Mesodermal cell (in vitro differentiated cells): ENCODE measurements at regions not wholly inside any gene's neighbourhood (a gene's known extent, or its start where the extent isn't known, plus 50 kb on each side); places are given as distances from the start of the nearest gene placed in this dataset.

Experiments
- H3K27ac ChIP-seq: 2 replicates; pipeline ENCODE4 v1.7.0; 2013; ENCODE audit warnings: mild to moderate bottlenecking, low read depth, low read length, moderate library complexity; ENCODE audit not compliant: severe bottlenecking
- H3K36me3 ChIP-seq: 2 replicates; pipeline ENCODE4 v1.7.1; 2013; ENCODE audit warnings: mild to moderate bottlenecking, low read length, moderate library complexity; ENCODE audit not compliant: control insufficient read depth, insufficient read depth
- H3K4me1 ChIP-seq: one replicate; pipeline ENCODE4 v1.7.1; 2013; ENCODE audit warnings: mild to moderate bottlenecking, low read length; ENCODE audit not compliant: insufficient read depth, control insufficient read depth, poor library complexity, severe bottlenecking
- H3K4me3 ChIP-seq: 2 replicates; pipeline ENCODE4 v1.7.0; 2013; ENCODE audit warnings: low read length, control low read depth, mild to moderate bottlenecking; ENCODE audit not compliant: insufficient read depth, poor library complexity, severe bottlenecking; ENCODE audit errors: extremely low read depth
- H3K9me3 ChIP-seq: 2 replicates; pipeline ENCODE4 v1.7.1; 2013; ENCODE audit warnings: mild to moderate bottlenecking, low read length, moderate library complexity; ENCODE audit not compliant: control insufficient read depth
- WGBS, 2 experiments: methylation state at CpG; one replicate each; pipeline ENCODE4 v1.1.5; 2013; ENCODE audit warnings: missing lambda C conversion rate in 2 of 2; ENCODE audit not compliant: insufficient coverage in 2 of 2; 5-methylcytosine and 5-hydroxymethylcytosine counted together

DNA sequence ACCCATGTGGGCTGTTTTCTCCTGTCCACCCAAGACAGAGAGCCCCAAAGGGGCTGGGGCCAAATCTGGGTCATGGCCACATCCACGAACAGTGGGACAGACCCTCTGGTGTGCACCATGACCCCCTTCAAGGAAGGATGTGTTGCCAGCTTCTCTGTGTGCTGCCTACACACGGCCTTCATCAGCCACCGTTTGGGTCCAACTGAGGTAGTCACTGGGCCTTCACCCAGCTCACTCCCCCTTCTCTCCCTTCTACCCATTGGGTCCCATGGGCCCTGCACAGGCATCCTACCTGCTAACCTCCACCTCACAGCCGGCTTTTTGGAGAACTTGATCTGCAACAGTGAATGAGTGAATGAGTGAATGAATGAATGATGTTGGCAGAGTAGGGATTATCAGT, 1484.9 kb downstream of the BRD1 start:
- peaks cover 2% of the 10 kb centered on the region for H3K4me1 ChIP-seq
- H3K27ac ChIP-seq = no peak overlapping the region
- no peak overlapping the region for H3K4me3 ChIP-seq
- no peaks in the 10 kb centered on the region for H3K36me3 ChIP-seq
- H3K9me3 ChIP-seq = no peaks in the 10 kb centered on the region
- 88 to 100% methylated on average over 1 to 3 of the region's 4 CpGs for WGBS, 2 experiments

- Histone ChIP-seq H3K4me1 (peaks cover 2% of the 10 kb centered on the region), H3K4me3 (no peak overlapping the region), H3K27ac (no peak overlapping the region), H3K9me3 (no peaks in the 10 kb centered on the region), H3K36me3 (no peaks in the 10 kb centered on the region)
- WGBS, 2 experiments = 87 to 93% methylated on average over 14 to 16 of the region's 16 CpGs
These were observed 1485.7 kb downstream of the BRD1 start for GRCh38 chr22:48342016-48342415.

DNA sequence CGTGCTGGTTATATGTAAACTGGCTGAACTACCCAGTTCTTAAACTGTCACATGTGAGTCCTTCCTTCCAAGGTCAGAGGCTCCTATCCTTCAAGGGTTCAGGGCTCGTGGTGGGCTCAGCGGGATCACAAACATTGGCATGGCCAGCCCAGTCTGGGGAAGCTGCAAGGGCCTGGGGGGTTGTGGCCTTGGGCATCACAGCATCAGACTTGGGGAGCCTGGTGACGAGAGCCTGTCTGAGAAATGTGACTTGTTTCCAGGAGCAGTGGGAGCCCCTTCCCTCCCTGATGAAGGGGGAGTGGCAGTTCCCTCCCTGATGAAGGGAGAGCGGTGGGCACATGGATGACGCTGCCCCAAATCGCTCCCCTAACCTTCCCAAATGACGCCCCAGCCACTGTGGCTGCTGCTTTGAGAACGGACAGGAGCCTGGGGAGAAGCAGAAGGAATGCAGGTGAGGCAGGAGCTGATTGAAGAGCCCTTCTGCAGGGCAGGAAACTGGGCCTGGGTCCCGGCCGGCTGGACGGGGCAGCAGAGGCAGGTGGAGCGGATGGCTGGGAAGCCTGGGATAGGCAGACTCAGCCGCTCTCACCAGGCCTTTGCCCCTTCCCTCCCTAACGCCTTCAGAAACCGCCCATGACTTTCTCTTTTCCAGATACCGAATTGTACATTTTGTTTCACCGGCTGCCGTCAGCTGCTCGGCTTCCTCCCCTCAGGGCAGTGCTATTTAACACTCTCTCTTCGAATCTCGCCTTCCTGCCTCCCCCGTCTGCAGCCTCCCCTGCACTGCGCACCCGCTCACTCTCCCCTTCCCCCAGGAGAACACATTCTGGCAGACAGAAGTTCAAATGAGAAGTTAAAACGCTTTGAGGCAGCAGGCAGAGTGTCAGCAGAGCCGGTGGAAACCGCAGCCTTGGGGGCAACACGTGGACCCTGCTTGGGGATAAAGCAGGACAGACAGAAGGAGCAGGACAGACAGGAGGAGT, 1486.7 kb downstream of the BRD1 start:
- Histone ChIP-seq H3K9me3 (no peaks in the 10 kb centered on the region), H3K4me1 (peaks cover 2% of the 10 kb centered on the region), H3K36me3 (no peaks in the 10 kb centered on the region), H3K4me3 (no peak overlapping the region), H3K27ac (no peak overlapping the region)
- 46 to 52% methylated on average over 20 to 26 of the region's 29 CpGs for WGBS, 2 experiments

GRCh38 chr22:48340191-48340590, 1487.5 kb downstream of the BRD1 start:
- 88 to 92% methylated on average over 9 to 10 of the region's 10 CpGs for WGBS, 2 experiments
- Histone ChIP-seq H3K4me1 (peaks cover 2% of the 10 kb centered on the region), H3K4me3 (no peak overlapping the region), H3K9me3 (no peaks in the 10 kb centered on the region), H3K36me3 (no peaks in the 10 kb centered on the region), H3K27ac (no peak overlapping the region)

- H3K36me3 ChIP-seq = no peaks in the 10 kb centered on the region
- H3K27ac ChIP-seq = no peak overlapping the region
- H3K4me3 ChIP-seq = no peak overlapping the region
- peaks cover 2% of the 10 kb centered on the region for H3K4me1 ChIP-seq
- WGBS, 2 experiments = 73 to 76% methylated on average over 9 to 13 of the region's 20 CpGs
- no peaks in the 10 kb centered on the region for H3K9me3 ChIP-seq
These were observed 1488.6 kb downstream of the BRD1 start for GRCh38 chr22:48338793-48339705.

- no peak overlapping the region for H3K27ac ChIP-seq
- H3K4me1 ChIP-seq = peaks cover 2% of the 10 kb centered on the region
- H3K9me3 ChIP-seq = no peaks in the 10 kb centered on the region
- 82 to 88% methylated on average over 14 to 16 of the region's 17 CpGs for WGBS, 2 experiments
- H3K4me3 ChIP-seq = no peak overlapping the region
- no peaks in the 10 kb centered on the region for H3K36me3 ChIP-seq
These were observed 1489.5 kb downstream of the BRD1 start for GRCh38 chr22:48337957-48338792.

DNA sequence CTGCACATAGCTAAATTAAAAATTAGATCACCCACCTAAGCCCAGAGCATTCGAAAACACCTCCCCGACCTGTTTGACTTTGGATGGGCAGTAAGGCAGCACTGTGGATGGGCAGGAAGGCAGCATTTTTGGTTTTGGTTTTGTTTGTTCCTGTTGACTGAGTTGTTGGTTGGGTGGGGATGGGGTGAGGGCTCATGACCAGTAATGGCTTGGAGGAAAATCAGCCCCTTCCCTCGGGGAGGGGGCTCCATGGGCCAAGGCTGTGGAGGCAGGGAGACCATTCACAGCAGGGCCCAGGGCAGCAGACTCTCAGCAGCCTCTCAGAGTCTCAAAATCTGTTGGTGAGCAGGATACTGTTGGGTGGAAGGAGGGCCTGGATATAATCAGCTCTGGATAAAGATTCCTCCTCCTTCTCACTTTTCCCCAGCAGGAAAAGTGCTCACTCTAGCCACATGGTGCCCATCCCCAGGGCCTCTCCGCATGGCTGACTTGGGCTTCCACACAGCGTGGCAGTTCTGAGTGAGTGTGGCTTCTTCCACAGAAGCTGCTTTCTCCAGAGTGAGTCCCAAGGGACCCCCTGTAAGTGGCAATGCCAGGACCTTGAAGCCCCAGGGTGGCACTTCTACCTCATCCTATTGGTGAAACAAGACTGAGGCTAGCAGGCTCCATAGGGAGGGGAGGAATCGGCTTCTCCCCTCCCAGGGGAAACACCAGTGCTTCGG, 1491.2 kb downstream of the BRD1 start:
- Histone ChIP-seq H3K36me3 (no peaks in the 10 kb centered on the region), H3K4me1 (peaks cover 2% of the 10 kb centered on the region), H3K4me3 (no peak overlapping the region), H3K9me3 (no peaks in the 10 kb centered on the region), H3K27ac (no peak overlapping the region)
- 89 to 98% methylated on average over 2 to 4 of the region's 7 CpGs for WGBS, 2 experiments

DNA sequence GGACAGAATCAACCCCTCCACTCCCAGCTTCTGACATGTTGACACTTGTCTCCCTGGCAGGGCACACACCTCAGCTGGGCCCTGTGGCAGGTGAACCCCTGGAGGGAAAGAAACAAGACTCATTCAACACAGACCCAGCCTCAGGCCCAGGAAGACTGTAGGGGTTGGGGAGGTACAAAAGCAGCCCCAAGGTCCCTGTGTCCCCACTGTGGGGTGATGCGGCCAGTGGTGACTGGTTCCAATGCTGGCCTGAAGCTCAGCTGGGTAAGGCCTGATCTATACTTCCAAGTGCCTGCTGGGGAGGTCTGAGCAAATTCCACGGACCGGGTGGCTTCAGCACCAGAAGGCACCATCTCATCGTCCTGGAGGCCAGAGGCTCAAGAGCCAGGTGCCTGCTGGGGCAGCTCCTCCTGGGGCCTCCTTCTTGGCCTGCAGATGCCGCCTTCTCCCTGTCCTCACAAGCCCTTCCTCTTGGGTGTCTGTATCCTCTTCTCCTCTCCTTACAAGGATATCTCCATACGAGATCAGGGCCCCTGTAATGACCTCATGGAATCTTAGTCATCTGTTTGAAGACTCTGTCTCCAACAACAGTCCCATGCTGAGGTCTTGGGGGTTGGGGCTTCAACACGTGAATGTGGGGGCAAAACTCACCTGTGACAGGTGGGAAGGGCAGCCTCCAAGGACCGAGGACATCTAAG, 1492.1 kb downstream of the BRD1 start:
- Histone ChIP-seq H3K9me3 (no peaks in the 10 kb centered on the region), H3K36me3 (no peaks in the 10 kb centered on the region), H3K4me3 (no peak overlapping the region), H3K4me1 (no peaks in the 10 kb centered on the region), H3K27ac (no peak overlapping the region)
- 80 to 96% methylated on average over 3 to 5 of the region's 8 CpGs for WGBS, 2 experiments

DNA sequence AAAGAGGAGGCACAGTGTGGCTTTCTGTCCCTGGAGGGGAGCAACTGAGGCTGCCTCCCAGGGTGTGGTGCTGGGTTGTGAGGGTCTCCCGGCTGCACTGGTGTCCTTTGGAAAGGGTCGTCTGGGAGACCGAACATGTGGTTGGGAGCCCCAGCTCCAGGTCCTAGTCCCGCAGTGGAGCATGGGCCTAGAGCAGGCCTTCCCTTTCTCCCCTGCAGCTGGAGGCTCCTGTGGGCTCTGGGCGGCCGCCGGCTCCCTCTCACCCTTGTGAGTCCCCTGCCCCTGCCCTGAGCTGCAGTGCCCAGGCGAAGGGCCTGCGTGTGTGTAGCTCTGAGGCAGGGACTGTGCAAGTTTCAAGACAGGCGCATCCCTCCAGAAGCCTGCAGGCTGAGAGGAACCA, 1492.7 kb downstream of the BRD1 start:
- H3K36me3 ChIP-seq = no peaks in the 10 kb centered on the region
- no peak overlapping the region for H3K4me3 ChIP-seq
- 90 to 95% methylated on average over 8 to 10 of the region's 10 CpGs for WGBS, 2 experiments
- no peaks in the 10 kb centered on the region for H3K9me3 ChIP-seq
- no peaks in the 10 kb centered on the region for H3K4me1 ChIP-seq
- H3K27ac ChIP-seq = no peak overlapping the region
